GM19035 (cell line): ENCODE measurements at regions not wholly inside any gene's neighbourhood (a gene's known extent, or its start where the extent isn't known, plus 50 kb on each side); places are given as distances from the start of the nearest gene placed in this dataset.

Source experiments
- ATAC-seq: cut with Tn5 transposase; IDR thresholded peaks from one replicate; pipeline ENCODE4 v1.9.1; 2021; ENCODE audit not compliant: unreplicated experiment

DNA sequence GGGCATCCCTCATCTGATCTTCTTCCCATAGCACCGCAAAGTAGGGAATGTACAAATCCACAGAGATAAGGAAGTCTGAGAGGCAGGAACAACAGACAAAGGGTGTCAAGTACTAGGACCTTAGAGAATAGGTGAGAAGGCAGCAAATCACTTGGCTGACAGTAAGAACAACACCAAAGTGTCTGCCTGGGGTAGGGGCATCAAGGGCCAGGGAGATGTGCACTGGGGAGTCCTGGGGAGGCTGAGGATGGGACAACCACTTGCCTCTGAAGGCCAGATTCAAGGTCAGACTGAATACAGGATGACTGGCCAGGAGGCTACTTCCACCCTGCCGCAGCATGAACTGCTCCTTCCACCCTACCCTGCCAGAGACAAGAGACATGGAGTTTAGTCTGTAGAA is 1040.8 kb downstream of the BCL11B start:
- no peak for ATAC-seq

GRCh38 chr14:98233656-98234055 is 1038.3 kb downstream of the BCL11B start:
- ATAC-seq = no peak

GRCh38 chr14:98234208-98234607 is 1037.8 kb downstream of the BCL11B start:
- no peak for ATAC-seq

GRCh38 chr14:98236314-98236713 is 1035.7 kb downstream of the BCL11B start:
- no peak for ATAC-seq

DNA sequence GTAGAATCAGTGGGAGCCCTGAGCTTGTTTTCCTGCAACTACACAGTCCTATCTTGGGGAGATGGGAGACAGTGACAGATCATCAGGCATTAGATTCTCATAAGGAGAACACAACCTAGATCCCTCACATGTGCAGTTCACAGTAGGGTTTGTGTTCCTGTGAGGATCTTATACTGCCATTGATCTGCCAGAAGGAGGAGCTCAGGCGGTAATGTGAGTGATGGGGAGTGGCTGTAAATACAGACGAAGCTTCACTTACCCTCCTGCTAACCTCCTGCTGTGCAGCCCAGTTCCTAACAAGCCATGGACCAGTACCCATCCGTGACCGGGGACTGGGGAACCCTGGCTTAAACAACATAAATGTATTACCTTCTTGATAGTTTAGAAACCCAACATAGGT is 1034.1 kb downstream of the BCL11B start:
- no peak for ATAC-seq

- ATAC-seq = no peak
Measured at GRCh38 chr14:98240376-98240775, 1031.6 kb downstream of the BCL11B start.

DNA sequence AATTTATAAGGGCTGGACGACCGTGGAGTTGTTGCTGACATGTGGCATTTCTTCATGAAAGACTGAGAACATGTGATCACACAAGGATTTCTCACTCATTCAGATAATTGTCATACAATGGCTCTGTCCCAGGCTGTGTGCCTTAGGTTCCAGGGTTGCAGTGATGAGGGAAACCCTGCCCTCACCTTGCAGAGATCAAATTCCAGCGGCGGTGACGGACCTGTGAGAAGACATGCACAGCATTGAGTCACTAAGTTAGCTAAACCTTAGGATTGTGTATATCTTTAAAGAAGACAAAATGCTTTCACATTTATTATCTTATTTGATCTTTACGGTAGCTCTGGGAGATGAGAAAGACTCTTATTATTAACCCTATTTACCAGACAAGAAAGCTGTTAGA is 1029.1 kb downstream of the BCL11B start:
- ATAC-seq = no peak

GRCh38 chr14:98243332-98243731 is 1028.7 kb downstream of the BCL11B start:
- no peak for ATAC-seq

DNA sequence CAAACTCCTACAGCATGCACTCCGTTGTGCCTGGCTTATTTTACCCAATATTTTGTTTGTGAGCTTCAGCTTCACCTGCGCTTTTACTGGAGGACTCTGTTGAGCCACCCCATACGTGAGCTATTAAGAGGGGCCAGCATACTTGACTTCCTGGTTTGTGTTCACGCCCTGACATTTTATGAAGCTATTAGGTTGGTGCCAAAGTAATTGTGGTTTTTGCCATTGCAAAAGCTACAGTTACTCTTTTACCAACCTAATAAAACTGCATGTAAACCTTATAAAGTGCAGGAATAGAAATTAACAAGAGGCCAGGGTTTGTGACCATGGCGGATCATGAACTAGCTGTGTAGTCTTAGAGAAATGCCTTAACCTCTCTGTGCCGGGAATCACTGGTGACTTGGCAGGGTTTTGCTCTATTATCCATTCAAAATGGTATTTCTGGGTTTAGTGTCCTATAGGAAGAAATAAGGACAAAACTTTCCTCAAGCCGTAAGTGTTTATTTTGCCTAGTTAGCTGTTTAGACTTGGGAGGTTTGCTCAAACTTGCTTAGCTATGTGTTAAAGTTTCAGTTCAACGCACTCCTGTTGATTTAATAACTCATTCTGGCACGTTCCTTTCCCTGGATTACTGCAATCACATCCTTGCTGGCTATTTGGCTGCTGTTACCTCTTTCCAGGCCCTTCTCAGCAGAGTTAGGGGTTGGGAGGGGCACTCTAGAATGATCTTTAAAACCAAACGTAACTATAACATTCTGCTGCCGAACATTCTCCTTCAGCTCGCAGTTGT is 1027.6 kb downstream of the BCL11B start:
- ATAC-seq = no peak

DNA sequence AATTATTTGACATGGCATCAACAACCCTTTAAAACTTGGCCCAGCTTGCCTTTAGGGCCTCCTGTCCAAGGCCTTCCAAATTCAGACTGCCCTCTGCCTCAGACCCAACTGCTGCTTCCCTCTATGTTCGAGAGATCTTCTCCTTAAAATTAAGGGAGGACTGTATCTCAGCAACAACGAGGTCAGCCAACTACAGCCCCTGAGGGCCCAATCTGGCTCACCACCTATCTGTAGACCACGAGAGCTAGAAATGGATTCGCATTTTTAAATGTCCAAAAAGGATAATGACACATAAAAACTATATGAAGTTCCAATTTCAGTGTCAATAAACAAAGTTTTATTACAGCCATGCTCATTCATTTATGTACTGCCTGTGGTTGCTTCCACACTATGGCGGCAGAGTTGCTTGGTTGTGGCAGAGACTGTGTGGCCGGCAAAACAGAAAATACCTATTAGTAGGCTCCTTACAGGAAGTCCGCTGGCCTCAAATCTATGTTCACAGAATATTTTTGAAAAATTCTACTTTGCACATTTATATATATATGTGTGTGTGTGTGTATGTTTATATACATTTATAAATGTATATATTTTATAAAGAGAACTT is 1026.9 kb downstream of the BCL11B start:
- ATAC-seq = no peak

DNA sequence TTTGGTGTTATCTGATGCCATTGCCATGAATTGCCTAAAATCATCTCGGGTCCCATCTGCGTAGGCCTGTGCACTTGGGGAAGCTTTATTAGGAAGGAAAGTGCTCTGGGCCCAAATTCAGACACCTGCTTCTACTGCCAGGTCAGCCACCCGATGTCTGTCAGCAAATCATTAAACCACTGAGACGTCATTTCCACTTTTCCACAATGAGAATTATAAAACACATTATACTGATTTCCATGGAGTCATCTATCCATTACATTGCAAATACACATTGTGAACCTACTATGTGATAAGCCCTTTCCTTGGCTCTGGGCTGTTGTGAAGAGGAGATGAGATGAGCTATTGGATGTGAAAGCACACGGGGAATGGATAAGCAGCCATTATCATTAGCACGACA is 1022.9 kb downstream of the BCL11B start:
- no peak for ATAC-seq

- ATAC-seq = no peak
Measured at GRCh38 chr14:98249476-98249875, 1022.5 kb downstream of the BCL11B start.

DNA sequence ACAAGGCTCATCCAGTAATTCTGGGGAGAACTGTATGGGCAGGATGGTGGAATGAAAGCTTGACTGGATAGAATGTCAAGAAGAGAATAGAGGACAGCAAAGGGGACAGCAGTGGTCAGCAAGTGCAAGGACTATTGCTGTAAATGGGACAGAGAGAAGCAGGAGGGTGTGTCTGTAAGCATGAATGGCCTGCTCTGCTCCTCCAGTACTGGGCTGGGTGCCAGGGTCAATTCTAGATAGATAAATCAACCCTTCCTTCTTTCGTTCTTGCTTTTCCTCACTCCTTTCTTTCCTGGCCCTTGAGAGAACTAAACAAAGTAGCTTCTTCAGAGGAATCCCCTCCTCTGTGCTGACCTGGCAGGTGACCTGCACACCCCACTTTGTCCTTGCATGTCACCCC is 1019.2 kb downstream of the BCL11B start:
- ATAC-seq = no peak

GRCh38 chr14:98259881-98260280 is 1012.1 kb downstream of the BCL11B start:
- ATAC-seq = no peak

GRCh38 chr14:98262566-98262965 is 1009.4 kb downstream of the BCL11B start:
- ATAC-seq = no peak

- no peak for ATAC-seq
Measured at GRCh38 chr14:98269533-98269932, 1002.5 kb downstream of the BCL11B start.

GRCh38 chr14:98270201-98270600 is 1001.8 kb downstream of the BCL11B start:
- ATAC-seq = no peak

DNA sequence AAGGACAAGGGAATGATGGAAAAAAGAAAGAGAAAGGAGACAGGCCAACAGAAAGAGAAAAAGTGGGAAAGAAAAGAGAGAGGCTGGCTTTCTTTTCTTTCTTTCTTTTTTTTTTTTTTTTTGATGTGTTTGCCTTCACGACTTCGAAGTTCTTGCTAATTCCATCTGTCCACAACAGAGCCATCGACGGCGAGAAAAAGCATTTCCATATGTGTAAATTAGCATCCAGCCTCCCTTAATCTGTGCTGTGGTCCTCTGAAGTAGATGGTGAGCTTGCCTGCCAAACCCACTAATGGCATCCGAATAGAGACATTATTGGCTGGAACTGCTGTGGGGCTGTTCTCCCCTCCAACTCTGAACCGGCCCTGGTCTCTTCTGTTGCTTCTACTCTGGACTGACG is 997.4 kb downstream of the BCL11B start:
- no peak for ATAC-seq

DNA sequence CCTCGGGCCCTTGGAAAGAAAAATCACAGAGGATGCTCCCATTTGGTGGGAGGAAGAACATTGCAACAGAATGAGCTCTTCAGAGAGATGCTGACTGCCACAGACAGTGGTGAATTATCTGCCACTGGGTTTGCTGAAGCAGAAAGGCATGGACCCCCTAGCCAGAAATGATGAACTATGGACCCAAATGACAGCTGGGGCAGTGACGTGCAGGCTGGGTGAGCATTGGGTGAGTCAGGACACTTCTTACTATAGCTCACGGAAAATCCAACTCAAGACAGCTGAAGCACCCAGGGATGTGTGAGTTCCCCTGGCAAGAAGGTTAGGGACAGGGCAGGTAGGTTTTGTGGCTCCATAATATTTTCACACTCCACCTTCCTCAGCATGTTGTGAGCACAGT is 993.2 kb downstream of the BCL11B start:
- no peak for ATAC-seq

- ATAC-seq = no peak
Measured at GRCh38 chr14:98280436-98280835, 991.6 kb downstream of the BCL11B start.

DNA sequence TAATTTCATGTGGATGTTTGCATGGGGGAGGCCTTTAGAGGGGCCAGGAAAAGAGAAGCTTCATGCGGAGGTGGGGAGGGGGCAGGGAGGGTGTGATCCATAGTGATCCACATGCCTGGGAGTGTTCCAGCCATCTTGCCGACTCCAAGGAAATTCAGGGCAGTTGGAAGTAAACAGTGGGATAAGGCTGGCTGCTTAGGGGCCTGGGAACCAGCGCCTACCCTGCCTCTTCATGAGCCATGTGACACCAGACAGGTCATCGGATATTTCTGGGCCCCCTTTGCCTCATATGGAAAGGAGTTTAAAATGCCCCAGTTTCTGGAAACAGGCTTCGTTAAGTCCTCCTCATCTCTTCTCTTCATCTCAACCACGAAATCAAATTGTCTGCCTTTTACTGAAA is 983.2 kb downstream of the BCL11B start:
- ATAC-seq = no peak

DNA sequence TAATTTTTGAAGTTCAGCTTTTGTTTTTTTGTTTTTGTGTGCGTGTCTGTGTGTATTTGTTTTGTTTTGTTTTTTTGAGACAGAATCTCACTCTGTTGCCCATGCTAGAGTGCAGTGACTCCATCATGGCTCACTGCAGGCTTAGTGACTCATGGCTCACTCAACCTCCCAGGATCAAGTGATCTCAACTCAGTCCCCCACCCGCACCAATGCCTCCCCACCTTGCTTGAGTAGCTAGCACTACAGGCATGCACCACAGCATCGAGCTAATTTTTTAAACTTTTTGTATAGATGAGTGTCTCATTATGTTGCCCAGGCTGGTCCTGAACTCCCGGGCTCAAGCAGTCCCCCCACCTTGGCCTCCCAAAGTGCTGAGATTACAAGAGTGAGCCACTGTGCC is 981.4 kb downstream of the BCL11B start:
- ATAC-seq = no peak

DNA sequence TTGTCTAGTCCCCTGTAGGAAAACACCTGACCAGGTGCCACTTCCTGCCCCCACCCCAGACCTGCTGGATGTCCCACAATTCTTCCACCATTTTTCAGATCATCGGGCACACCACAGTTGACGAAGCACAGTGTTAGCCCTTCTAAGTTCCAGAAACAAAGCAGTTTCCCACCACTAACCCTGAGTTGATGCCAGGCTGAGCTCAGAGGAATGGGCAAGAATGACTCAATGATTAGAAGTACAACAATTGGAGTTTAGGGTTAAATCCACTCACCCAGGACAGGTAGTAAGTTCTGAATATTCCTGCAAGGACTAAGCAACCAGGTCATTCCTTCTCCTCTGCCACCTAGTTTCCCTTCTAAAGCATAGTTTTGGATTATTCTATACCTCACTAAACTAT is 979.8 kb downstream of the BCL11B start:
- ATAC-seq = no peak
